Chondrocyte (in vitro differentiated cells): ENCODE measurements at regions not wholly inside any gene's neighbourhood (a gene's known extent, or its start where the extent isn't known, plus 50 kb on each side); places are given as distances from the start of the nearest gene placed in this dataset.

Experiments used
- DNase-seq: peaks from one replicate; pipeline ENCODE4 v3.0.0; 2021; ENCODE audit warnings: mixed read lengths, low spot score
- H3K27ac Mint-ChIP-seq: one replicate; pipeline ENCODE4 v1.8.0; 2021; ENCODE audit warnings: mild to moderate bottlenecking, moderate library complexity, mixed read lengths; ENCODE audit not compliant: unreplicated experiment
- H3K27me3 Mint-ChIP-seq: 2 replicates; pipeline ENCODE4 v1.8.0; 2021; ENCODE audit warnings: low read depth, mixed read lengths
- H3K36me3 Mint-ChIP-seq: 2 replicates; pipeline ENCODE4 v1.8.0; 2021; ENCODE audit warnings: low read depth, mixed read lengths
- H3K4me1 Mint-ChIP-seq: 2 replicates; pipeline ENCODE4 v1.8.0; 2021; ENCODE audit warnings: low read depth, mild to moderate bottlenecking, mixed read lengths
- H3K4me3 Mint-ChIP-seq: one replicate; pipeline ENCODE4 v1.8.0; 2021; ENCODE audit warnings: mild to moderate bottlenecking, moderate library complexity, mixed read lengths; ENCODE audit not compliant: unreplicated experiment
- H3K9me3 Mint-ChIP-seq: 2 replicates; pipeline ENCODE4 v1.8.0; 2021; ENCODE audit warnings: low read depth, mixed read lengths
- TF ChIP-seq, protein P1 (sequence below): fragments of 200-600 bp; sonication (generic); IDR thresholded peaks from 2 replicates; pipeline ENCODE4 v1.5.0; 2021; ENCODE audit warnings: antibody characterized with exemption, mild to moderate bottlenecking, moderate library complexity

DNA sequence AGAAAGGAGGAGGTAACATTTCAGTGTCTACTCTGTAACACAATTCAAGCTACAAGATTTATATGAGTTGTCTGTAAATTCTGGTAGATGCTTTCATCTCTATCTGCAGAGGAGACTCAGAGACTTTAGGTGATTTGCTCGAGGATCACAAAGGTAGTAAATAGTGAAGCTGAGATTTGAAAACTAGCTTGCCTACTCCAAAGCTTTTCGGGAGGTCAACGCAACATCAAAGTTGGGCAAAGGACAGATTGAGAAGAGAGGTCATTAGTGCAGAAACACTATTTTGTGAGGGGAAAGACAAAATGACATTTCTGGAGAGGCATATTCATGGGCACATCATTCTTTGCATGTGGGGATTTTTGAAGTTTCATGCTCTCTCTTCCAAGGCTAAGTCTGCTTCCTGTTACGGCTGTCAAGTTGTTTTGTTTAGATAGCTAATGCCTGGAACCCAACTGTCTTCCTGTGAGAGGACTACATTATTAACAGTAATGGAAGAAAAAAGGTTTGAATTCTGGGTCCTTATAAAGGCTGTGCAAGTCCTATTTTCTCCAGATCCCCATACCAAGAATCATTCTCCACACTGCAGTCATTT, 413.5 kb upstream of the ZNF462 start:
- Mint-ChIP-seq H3K4me3 (no peak overlapping the region), H3K9me3 (no peaks in the 10 kb centered on the region), H3K27me3 (no peaks in the 10 kb centered on the region), H3K27ac (no peak overlapping the region), H3K36me3 (no peaks in the 10 kb centered on the region), H3K4me1 (peaks cover 14% of the 10 kb centered on the region)
- TF ChIP-seq, protein P1, sequence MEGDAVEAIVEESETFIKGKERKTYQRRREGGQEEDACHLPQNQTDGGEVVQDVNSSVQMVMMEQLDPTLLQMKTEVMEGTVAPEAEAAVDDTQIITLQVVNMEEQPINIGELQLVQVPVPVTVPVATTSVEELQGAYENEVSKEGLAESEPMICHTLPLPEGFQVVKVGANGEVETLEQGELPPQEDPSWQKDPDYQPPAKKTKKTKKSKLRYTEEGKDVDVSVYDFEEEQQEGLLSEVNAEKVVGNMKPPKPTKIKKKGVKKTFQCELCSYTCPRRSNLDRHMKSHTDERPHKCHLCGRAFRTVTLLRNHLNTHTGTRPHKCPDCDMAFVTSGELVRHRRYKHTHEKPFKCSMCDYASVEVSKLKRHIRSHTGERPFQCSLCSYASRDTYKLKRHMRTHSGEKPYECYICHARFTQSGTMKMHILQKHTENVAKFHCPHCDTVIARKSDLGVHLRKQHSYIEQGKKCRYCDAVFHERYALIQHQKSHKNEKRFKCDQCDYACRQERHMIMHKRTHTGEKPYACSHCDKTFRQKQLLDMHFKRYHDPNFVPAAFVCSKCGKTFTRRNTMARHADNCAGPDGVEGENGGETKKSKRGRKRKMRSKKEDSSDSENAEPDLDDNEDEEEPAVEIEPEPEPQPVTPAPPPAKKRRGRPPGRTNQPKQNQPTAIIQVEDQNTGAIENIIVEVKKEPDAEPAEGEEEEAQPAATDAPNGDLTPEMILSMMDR = no peak
- DNase-seq = no peak

DNA sequence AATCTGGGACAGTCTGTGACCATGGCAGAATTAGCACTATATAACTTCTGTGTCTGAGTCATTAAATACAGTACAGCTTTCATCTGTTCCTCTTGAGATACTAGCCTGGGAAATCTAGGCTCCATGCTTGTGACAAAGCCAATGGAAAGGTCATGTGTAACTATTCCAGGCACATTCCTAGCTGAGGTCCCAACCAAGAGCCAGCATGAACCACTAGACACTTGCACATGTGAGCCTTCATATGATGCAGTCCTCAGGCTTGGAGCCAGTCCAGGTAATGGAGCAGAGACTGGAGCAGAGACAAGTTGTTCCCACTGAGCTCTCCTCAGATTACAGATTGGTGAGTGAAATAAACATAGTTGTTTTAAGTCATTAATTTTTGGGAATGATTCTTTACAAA, 412.4 kb upstream of the ZNF462 start:
- no peak for DNase-seq
- H3K4me3 Mint-ChIP-seq = no peak overlapping the region
- no peaks in the 10 kb centered on the region for H3K36me3 Mint-ChIP-seq
- no peaks in the 10 kb centered on the region for H3K27me3 Mint-ChIP-seq
- peaks cover 14% of the 10 kb centered on the region for H3K4me1 Mint-ChIP-seq
- H3K27ac Mint-ChIP-seq = no peak overlapping the region
- no peaks in the 10 kb centered on the region for H3K9me3 Mint-ChIP-seq
- TF ChIP-seq, protein P1 = no peak

DNA sequence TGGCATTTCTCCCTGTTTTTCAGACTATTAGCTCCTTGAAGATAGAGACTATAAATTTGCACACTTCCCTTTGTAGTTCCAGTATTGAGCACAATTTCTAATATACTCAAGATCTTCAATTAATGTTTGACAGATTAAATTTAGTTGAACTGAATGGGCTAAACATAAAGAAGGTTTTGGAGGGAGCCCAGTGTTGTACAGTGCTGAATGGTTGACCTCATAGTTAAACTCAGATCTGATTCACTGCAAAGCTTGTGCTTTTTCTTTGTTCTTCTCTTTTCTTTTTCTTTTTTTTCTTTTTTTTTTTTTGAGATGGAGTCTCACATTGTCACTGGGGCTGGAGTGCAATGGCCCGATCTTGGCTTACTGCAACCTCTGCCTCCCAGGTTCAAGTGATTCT, 411.7 kb upstream of the ZNF462 start:
- no peak for DNase-seq
- H3K9me3 Mint-ChIP-seq = peaks cover 4% of the 10 kb centered on the region
- no peak overlapping the region for H3K4me3 Mint-ChIP-seq
- no peaks in the 10 kb centered on the region for H3K27me3 Mint-ChIP-seq
- H3K36me3 Mint-ChIP-seq = no peaks in the 10 kb centered on the region
- TF ChIP-seq, protein P1 = no peak
- H3K27ac Mint-ChIP-seq = no peak overlapping the region
- peaks cover 14% of the 10 kb centered on the region for H3K4me1 Mint-ChIP-seq

DNA sequence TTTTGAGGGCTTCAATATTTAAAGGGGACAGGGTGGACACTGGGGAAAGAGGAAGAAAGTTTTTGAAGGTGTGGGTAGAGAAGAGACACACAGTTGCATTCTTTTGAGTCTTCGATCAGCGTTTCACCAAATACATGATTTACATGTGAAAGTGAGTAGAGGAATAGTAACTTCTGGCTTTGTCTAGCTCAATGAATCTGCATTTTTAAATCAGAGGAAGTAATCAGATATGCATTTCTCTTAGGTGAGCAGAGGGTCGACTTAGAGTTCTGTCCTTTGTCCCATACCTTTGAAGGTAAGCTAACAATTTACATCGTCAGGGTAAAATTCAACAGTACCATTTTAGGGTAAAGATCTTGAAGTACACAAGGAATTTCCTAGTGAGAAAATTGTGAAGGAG, 406.4 kb upstream of the ZNF462 start:
- Mint-ChIP-seq H3K4me3 (no peak overlapping the region), H3K27ac (no peak overlapping the region), H3K9me3 (peaks cover 21% of the 10 kb centered on the region), H3K36me3 (peaks cover 8% of the 10 kb centered on the region), H3K27me3 (no peaks in the 10 kb centered on the region), H3K4me1 (no peaks in the 10 kb centered on the region)
- TF ChIP-seq, protein P1 = no peak
- DNase-seq = no peak

DNA sequence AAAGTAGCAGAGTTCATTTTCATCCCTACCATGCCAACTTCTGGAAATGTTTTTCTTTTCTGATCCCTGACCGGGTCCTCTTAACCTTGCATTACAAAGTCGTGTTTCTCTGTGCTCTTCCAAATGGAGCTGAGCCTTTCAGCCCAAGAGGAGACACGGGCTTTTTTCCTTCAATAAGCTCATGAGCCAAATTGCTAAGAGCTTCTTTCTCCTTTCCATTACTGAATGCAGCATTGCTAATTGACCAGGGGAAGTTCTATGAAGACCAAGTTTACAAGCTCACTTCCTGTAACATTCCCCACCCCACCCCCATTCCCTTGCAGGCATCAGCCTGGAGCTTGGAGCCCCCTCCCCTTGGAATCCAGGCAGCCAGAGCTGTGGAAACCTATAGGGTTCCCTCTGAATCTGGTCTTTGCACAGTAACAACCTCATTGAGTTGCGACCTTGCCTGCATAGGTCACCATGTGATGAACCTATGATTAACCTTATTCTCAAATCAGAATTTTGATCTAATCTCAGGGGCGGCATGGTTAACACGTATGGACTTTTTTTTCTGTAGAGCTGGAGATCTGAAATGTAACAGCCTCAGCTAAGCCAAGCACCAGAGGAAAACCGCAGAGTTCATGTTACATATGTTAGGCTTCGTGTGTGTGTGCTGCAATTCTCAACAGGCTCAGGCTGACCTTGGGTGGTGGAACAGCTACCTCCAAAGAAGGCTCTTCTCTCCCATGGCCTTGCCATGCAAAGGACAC, 395.7 kb upstream of the ZNF462 start:
- Mint-ChIP-seq H3K36me3 (peaks cover 3% of the 10 kb centered on the region), H3K27ac (no peak overlapping the region), H3K4me3 (no peak overlapping the region), H3K9me3 (peaks cover 13% of the 10 kb centered on the region), H3K4me1 (peaks cover 13% of the 10 kb centered on the region), H3K27me3 (no peaks in the 10 kb centered on the region)
- TF ChIP-seq, protein P1 = no peak
- no peak for DNase-seq
